Gastroesophageal sphincter (tissue), 3 donors: ENCODE measurements at regions not wholly inside any gene's neighbourhood (a gene's known extent, or its start where the extent isn't known, plus 50 kb on each side); places are given as distances from the start of the nearest gene placed in this dataset.

ENCODE experiments used
- CTCF ChIP-seq, 4 experiments: fragments of 200-600 bp in 2 of 4; fragments of 450-650 bp in 2 of 4; sonication (generic) in 1 of 4; IDR thresholded peaks; one replicate each; pipeline ENCODE4 v1.5.1; 2017 to 2019; ENCODE audit warnings: antibody characterized with exemption in 4 of 4, mild to moderate bottlenecking in 2 of 4, moderate library complexity in 2 of 4
- EP300 ChIP-seq: sonication (generic); formaldehyde crosslinking; IDR thresholded peaks from one replicate; pipeline ENCODE4 v1.6.1; 2017; ENCODE audit warnings: antibody characterized with exemption, mild to moderate bottlenecking
- POLR2A ChIP-seq, 2 donors: fragments of 450-650 bp; IDR thresholded peaks; one replicate each; pipeline ENCODE4 v1.6.1; 2017; ENCODE audit warnings: antibody characterized with exemption in 2 of 2, mild to moderate bottlenecking in 2 of 2, moderate library complexity in 1 of 2
- POLR2AphosphoS5 ChIP-seq: sonication (generic); formaldehyde crosslinking; IDR thresholded peaks from one replicate; pipeline ENCODE4 v1.6.1; 2017; ENCODE audit warnings: antibody characterized with exemption

DNA sequence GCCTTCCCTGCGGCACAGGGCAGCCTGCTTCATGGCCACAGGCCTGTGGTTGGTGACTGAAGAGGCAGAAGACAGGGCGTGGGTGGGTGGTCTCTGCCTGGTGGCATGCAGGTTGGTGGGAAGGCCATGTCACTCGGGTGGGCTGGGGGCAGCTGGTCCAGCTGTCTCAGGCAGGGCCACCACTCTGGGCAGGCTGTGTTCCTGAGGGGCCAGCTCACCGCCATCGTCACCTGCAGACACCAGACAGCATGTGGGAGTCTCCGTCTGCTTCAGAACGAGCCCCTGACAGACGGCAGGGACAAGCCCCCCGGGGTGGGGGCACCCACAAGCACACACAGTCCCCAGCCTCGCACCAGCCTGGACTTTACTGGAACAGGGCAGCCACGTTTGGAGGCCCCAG lies 750.1 kb downstream of the BRD1 start:
- TF ChIP-seq EP300 (no peak), CTCF (IDR thresholded peaks at IDR 0.05) (no peak), POLR2A (IDR thresholded peaks at IDR 0.05) (no peak), POLR2AphosphoS5 (no peak)
